SJSA1 (cell line): ENCODE measurements at regions not wholly inside any gene's neighbourhood (a gene's known extent, or its start where the extent isn't known, plus 50 kb on each side); places are given as distances from the start of the nearest gene placed in this dataset.

Experiments used
- DNase-seq, 2 experiments: peaks; one replicate each; pipeline ENCODE4 v3.0.0-alpha.2; 2015 to 2020; ENCODE audit warnings: low spot score in 2 of 2, low read depth in 1 of 2
- H3K27ac ChIP-seq: fragments of 250-450 bp; sonication (Bioruptor Pico); 2 replicates; pipeline ENCODE4 v1.5.1; 2020; ENCODE audit warnings: mild to moderate bottlenecking, moderate library complexity
- H3K27me3 ChIP-seq: fragments of 250-450 bp; sonication (Bioruptor Pico); replicated peaks from 2 replicates; pipeline ENCODE4 v1.5.1; 2020; ENCODE audit warnings: mild to moderate bottlenecking, moderate library complexity
- H3K36me3 ChIP-seq: fragments of 250-450 bp; sonication (Bioruptor Pico); 2 replicates; pipeline ENCODE4 v1.5.1; 2020; ENCODE audit warnings: mild to moderate bottlenecking
- H3K4me1 ChIP-seq: fragments of 250-450 bp; sonication (Bioruptor Pico); replicated peaks from 2 replicates; pipeline ENCODE4 v1.6.1; 2021; ENCODE audit warnings: mild to moderate bottlenecking
- H3K4me3 ChIP-seq: fragments of 250-450 bp; sonication (Bioruptor Pico); 2 replicates; pipeline ENCODE4 v1.5.1; 2020; ENCODE audit warnings: mild to moderate bottlenecking
- H3K9me3 ChIP-seq: fragments of 250-450 bp; sonication (Bioruptor Pico); replicated peaks from 2 replicates; pipeline ENCODE4 v1.5.1; 2020; ENCODE audit warnings: mild to moderate bottlenecking

DNA sequence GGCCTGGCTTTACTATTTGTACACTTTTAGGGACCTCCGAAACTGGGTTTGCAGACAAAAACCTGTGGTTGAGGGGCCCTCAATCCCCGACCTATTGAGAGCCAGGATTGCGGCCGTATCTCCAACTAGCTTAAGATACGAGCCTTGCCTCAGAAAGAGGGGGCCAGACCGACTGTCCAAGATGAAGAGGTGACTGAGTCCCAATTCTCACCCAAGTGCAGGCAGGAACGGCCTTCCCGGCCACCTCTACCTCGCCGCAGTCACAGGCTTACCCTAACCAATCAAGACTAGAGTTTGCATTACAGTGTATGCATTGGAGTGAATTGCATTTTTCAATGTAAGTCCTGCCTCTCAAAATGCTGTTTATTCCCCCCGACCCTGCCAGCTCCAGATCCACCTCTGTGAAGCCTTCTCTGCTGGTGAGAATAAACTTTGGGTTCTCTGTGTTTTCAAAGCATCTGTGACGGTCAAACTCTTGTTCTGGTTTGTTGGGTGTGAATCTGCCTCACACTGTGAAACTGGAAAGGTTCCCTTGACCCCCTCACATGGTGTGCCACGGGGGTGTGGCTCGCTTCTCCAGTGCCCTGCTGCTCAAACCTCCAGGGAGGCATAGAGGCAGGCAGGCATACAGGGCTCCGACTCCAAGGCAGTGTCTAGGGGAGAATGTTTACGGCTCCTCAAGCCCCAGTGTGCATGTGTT lies 62.2 kb upstream of the WLS start:
- H3K4me3 ChIP-seq = no peak overlapping the region
- H3K27ac ChIP-seq = no peak overlapping the region
- no peaks in the 10 kb centered on the region for H3K36me3 ChIP-seq
- H3K4me1 ChIP-seq = no peaks in the 10 kb centered on the region
- no peak for DNase-seq
- H3K9me3 ChIP-seq = no peaks in the 10 kb centered on the region
- no peaks in the 10 kb centered on the region for H3K27me3 ChIP-seq

- H3K9me3 ChIP-seq = no peaks in the 10 kb centered on the region
- no peak for DNase-seq
- no peaks in the 10 kb centered on the region for H3K36me3 ChIP-seq
- H3K4me1 ChIP-seq = no peaks in the 10 kb centered on the region
- H3K27me3 ChIP-seq = no peaks in the 10 kb centered on the region
- no peak overlapping the region for H3K4me3 ChIP-seq
- H3K27ac ChIP-seq = no peak overlapping the region
Measured at GRCh38 chr1:68293609-68294366, 61.5 kb upstream of the WLS start.

GRCh38 chr1:68293122-68293521 lies 60.8 kb upstream of the WLS start:
- Histone ChIP-seq H3K27ac (no peak overlapping the region), H3K9me3 (no peaks in the 10 kb centered on the region), H3K36me3 (no peaks in the 10 kb centered on the region), H3K4me1 (no peaks in the 10 kb centered on the region), H3K4me3 (no peak overlapping the region), H3K27me3 (no peaks in the 10 kb centered on the region)
- no peak for DNase-seq

GRCh38 chr1:68291688-68292384 lies 59.5 kb upstream of the WLS start:
- Histone ChIP-seq H3K4me1 (no peaks in the 10 kb centered on the region), H3K9me3 (no peaks in the 10 kb centered on the region), H3K27ac (no peak overlapping the region), H3K4me3 (no peak overlapping the region), H3K27me3 (no peaks in the 10 kb centered on the region), H3K36me3 (no peaks in the 10 kb centered on the region)
- DNase-seq = no peak

DNA sequence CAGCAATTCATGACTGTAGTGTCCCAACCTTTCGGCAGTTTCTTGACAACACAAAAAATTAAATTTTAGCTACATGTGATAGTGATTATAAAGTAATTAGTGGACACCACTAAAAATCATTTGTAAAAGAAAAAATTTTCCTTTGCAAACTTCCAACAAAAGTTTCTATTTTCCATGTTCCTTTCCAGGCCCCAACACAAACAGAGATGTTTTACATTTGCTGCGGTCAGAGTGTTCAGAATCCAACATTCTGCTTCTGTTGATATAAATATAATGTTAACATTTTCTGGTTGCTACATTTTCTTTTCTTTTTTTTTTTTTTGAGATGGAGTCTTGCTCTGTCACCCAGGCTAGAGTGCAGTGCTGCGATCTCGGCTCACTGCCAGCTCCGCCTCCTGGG lies 54.9 kb upstream of the WLS start:
- DNase-seq = no peak
- H3K4me1 ChIP-seq = no peaks in the 10 kb centered on the region
- no peaks in the 10 kb centered on the region for H3K27me3 ChIP-seq
- no peaks in the 10 kb centered on the region for H3K36me3 ChIP-seq
- no peaks in the 10 kb centered on the region for H3K9me3 ChIP-seq
- H3K27ac ChIP-seq = no peak overlapping the region
- H3K4me3 ChIP-seq = no peak overlapping the region

- Histone ChIP-seq H3K27me3 (no peaks in the 10 kb centered on the region), H3K27ac (no peak overlapping the region), H3K9me3 (no peaks in the 10 kb centered on the region), H3K4me1 (no peaks in the 10 kb centered on the region), H3K36me3 (no peaks in the 10 kb centered on the region), H3K4me3 (no peak overlapping the region)
- no peak for DNase-seq
Measured at GRCh38 chr1:68285046-68285445, 52.7 kb upstream of the WLS start.

DNA sequence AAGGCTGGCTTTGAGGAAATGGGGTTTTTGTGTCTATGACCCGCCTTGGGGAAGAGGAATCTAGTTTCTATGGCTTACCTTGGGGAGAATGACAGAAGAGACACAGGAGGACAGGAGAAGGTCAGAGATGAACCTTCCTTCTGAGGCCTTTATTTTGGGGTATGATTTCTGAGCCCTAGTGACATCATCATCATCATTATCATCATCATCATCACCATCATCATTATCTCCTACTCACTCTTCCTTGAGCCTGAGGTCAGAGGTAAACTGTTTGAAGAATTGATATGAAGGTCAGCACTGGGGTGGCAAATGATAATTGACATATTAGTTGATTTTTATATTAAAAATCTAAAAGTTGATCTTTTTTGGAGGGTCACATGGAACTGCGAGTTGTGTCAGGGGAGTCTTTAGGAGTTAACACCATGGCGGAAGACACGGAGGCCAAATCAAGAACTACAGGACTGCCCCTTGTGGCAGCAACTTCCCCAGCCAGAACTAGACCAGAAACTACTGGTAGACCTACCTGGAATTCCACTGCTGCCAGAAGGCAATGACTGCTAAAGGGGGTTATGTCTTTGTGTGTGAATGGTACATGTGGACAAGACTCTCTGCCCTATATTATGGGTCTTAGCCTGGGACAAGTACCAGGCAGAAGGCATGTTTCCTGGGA lies 49.8 kb upstream of the WLS start:
- Histone ChIP-seq H3K4me3 (no peak overlapping the region), H3K9me3 (no peaks in the 10 kb centered on the region), H3K27me3 (no peaks in the 10 kb centered on the region), H3K27ac (no peak overlapping the region), H3K36me3 (no peaks in the 10 kb centered on the region), H3K4me1 (no peaks in the 10 kb centered on the region)
- DNase-seq = no peak
